HCT116 (cell line): ENCODE measurements at regions not wholly inside any gene's neighbourhood (a gene's known extent, or its start where the extent isn't known, plus 50 kb on each side); places are given as distances from the start of the nearest gene placed in this dataset.

ENCODE experiments used
- ATAC-seq: fragments of 200-7000 bp; cut with Tn5 transposase; 2 replicates; pipeline ENCODE4 v1.9.1; 2020; ENCODE audit warnings: mild to moderate bottlenecking, moderate library complexity
- BruUV-seq: library from RNA; stranded (reverse); fragments of 400-500 nt; replicated peaks from 2 replicates; lab custom pipeline; 2021; lab: Mats Ljungman, UMichigan
- CTCF ChIA-PET: fragments of 300-600 bp; sonication (Branson Sonifier 250); formaldehyde crosslinking; loops from one replicate; lab custom pipeline; 2021; ENCODE audit warnings: antibody characterized with exemption; lab: Charles Lee
- POLR2A ChIA-PET: fragments of 300-600, 350-600 bp; sonication (Branson Sonifier 250); formaldehyde crosslinking; loops from one replicate; lab custom pipeline; 2021; ENCODE audit warnings: antibody characterized with exemption; lab: Charles Lee
- RAD21 ChIA-PET, 2 experiments: fragments of 300-600 bp; sonication (Branson Sonifier 250); formaldehyde crosslinking; loops; one replicate each; lab custom pipeline; 2023; ENCODE audit warnings: low total read pairs in 2 of 2; ENCODE audit not compliant: uncharacterized antibody in 2 of 2, unreplicated experiment in 2 of 2, low non-redundant PET in 1 of 2; lab: Charles Lee
- DNase-seq: peaks from one replicate; pipeline ENCODE4 v3.0.0-alpha.2; 2010; ENCODE audit warnings: low read depth, low spot score
- H2AFZ ChIP-seq: fragments of 200-600 bp; shearing (Covaris generic), sonication (generic); 2 replicates; pipeline ENCODE4 v1.6.1; 2017; ENCODE audit warnings: low read depth, mixed run types, mixed read lengths, antibody characterized with exemption, low read length; ENCODE audit not compliant: poor library complexity, severe bottlenecking
- H3K27ac ChIP-seq: 2 replicates; pipeline ENCODE4 v1.5.1; 2012; ENCODE audit warnings: low read depth, low read length
- H3K27me3 ChIP-seq: fragments of 200-600 bp; sonication (generic); 2 replicates; pipeline ENCODE4 v1.6.1; 2016; ENCODE audit warnings: mixed run types, low read length, mixed read lengths; ENCODE audit not compliant: insufficient read depth
- H3K36me3 ChIP-seq, 2 experiments: fragments of 200-500 bp in 1 of 2; fragments of 200-600 bp in 1 of 2; sonication (Bioruptor generic) in 1 of 2; sonication (generic) in 1 of 2; 2 replicates each; pipeline versions ENCODE4 v1.5.1 to v1.6.1; 2014 to 2016; ENCODE audit warnings: low read length in 2 of 2, inconsistent platforms in 1 of 2, mixed read lengths in 1 of 2, mixed run types in 1 of 2; ENCODE audit not compliant: insufficient read depth in 2 of 2, control insufficient read depth in 1 of 2
- H3K4me1 ChIP-seq, 2 experiments: fragments of 200-600 bp in 1 of 2; sonication (generic) in 1 of 2; 2 replicates each; pipeline versions ENCODE4 v1.5.1 to v1.6.1; 2012 to 2017; ENCODE audit warnings: low read length in 2 of 2, inconsistent platforms in 1 of 2, mild to moderate bottlenecking in 1 of 2, mixed read lengths in 1 of 2, mixed run types in 1 of 2, moderate library complexity in 1 of 2; ENCODE audit not compliant: insufficient read depth in 2 of 2, control insufficient read depth in 1 of 2
- H3K4me2 ChIP-seq: fragments of 200-600 bp; sonication (generic); 2 replicates; pipeline ENCODE4 v1.6.1; 2017; ENCODE audit warnings: mixed run types, low read length, mixed read lengths
- H3K4me3 ChIP-seq, 2 experiments: fragments of 200-600 bp in 1 of 2; sonication (generic) in 1 of 2; replicated peaks in 1 of 2; 2 replicates each; pipeline ENCODE4 v1.5.1; 2011 to 2016; ENCODE audit warnings: low read length in 2 of 2, control low read depth in 1 of 2, low read depth in 1 of 2, mild to moderate bottlenecking in 1 of 2, mixed read lengths in 1 of 2, mixed run types in 1 of 2
- H3K79me2 ChIP-seq: fragments of 200-600 bp; sonication (generic); 2 replicates; pipeline ENCODE4 v1.6.1; 2017; ENCODE audit warnings: mild to moderate bottlenecking, mixed run types, low read length, moderate library complexity, mixed read lengths; ENCODE audit not compliant: insufficient read depth
- H3K9ac ChIP-seq: fragments of 200-600 bp; sonication (generic); 2 replicates; pipeline ENCODE4 v1.6.1; 2016; ENCODE audit warnings: low read length, mixed read lengths
- H3K9me2 ChIP-seq: fragments of 200-600 bp; sonication (generic), shearing (Covaris generic); 2 replicates; pipeline ENCODE4 v1.6.1; 2017; ENCODE audit warnings: mixed run types, mild to moderate bottlenecking, moderate library complexity; ENCODE audit not compliant: insufficient read depth
- H3K9me3 ChIP-seq, 2 experiments: fragments of 200-500 bp in 1 of 2; fragments of 200-600 bp in 1 of 2; sonication (Bioruptor generic) in 1 of 2; sonication (generic) in 1 of 2; 2 replicates each; pipeline ENCODE4 v1.6.1; 2014 to 2017; ENCODE audit warnings: low read length in 2 of 2, mixed read lengths in 2 of 2, inconsistent platforms in 1 of 2, low read depth in 1 of 2, mild to moderate bottlenecking in 1 of 2, mixed run types in 1 of 2, moderate library complexity in 1 of 2; ENCODE audit not compliant: control insufficient read depth in 1 of 2, insufficient read depth in 1 of 2
- H4K20me1 ChIP-seq: fragments of 200-600 bp; sonication (generic), shearing (Covaris generic); 2 replicates; pipeline ENCODE4 v1.6.1; 2017; ENCODE audit warnings: mixed run types, mild to moderate bottlenecking, moderate library complexity; ENCODE audit not compliant: insufficient read depth
- EGR1 ChIP-seq: IDR thresholded peaks from 2 replicates; pipeline ENCODE4 v1.6.1; 2012; ENCODE audit warnings: low read depth
- FOSL1 ChIP-seq: IDR thresholded peaks from 2 replicates; pipeline ENCODE4 v1.6.1; 2012; ENCODE audit warnings: low read depth
- SP1 ChIP-seq: IDR thresholded peaks from 2 replicates; pipeline ENCODE4 v1.6.1; 2012; ENCODE audit warnings: low read depth
- ZNF274 ChIP-seq: fragments of 200-500 bp; sonication (Bioruptor generic); IDR thresholded peaks from 2 replicates; pipeline ENCODE4 v1.6.1; 2014; ENCODE audit warnings: mild to moderate bottlenecking, low read depth, low read length, inconsistent platforms
- intact Hi-C: fragments of 100-400 bp; cut with micrococcal nuclease; formaldehyde crosslinking; loops from 2 replicates; pipeline ENCODE4 v1.10.0; 2022
- TF ChIP-seq, protein P1 (sequence below): IDR thresholded peaks from 2 replicates; pipeline ENCODE4 v1.6.1; 2012

DNA sequence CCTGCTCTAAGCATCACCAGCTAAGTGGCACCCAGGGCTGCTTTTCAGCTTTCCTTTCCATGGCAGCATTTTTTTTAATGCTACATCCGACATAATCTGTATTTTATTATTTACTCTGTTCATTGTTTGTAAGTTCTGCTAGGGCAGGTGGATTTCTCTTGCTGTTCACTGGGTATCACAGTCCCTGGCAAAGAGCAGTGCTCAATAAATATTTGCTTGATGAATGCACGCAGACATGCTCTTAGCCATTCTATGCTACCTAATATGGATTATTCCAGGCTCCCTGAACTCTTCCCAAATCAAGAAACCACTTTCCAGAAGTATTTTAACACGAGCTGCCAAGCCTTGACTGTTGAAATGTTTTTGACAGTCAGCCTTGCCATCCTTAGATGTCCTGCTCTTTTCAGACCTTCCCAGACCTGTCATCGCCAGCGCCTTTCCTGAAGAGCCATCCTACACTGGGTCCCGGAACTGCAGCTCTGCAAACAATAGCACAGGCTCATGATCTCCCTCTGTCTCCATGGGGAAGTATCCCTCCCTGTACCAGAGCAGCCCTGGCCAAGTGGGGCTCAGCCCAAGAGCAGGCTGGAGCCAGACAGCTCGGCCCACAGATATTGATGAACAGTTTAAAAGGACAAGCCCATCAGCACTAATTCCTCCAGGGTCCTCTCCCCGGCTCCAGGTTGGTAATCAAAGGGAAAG is 136.5 kb upstream of the CDH4 start:
- H4K20me1 ChIP-seq: no peaks in the 10 kb centered on the region
- CTCF ChIA-PET: no interaction called here
- no peak overlapping the region for H3K27ac ChIP-seq
- no peaks in the 10 kb centered on the region for H3K4me1 ChIP-seq
- BruUV-seq: no TSS peak
- H3K36me3 ChIP-seq: no peaks in the 10 kb centered on the region
- ATAC-seq (no peak), DNase-seq (no peak)
- RAD21 ChIA-PET: no interaction called here
- POLR2A ChIA-PET: no interaction called here
- H3K79me2 ChIP-seq: no peaks in the 10 kb centered on the region
- H3K4me3 ChIP-seq: no peak overlapping the region
- H3K27me3 ChIP-seq: no peaks in the 10 kb centered on the region
- H3K9me3 ChIP-seq: peaks cover 0 to 9% of the 10 kb centered on the region in 2 experiments; a peak in 2 of 4 replicates
- no peaks in the 10 kb centered on the region for H3K9me2 ChIP-seq
- H2AFZ ChIP-seq: no peak overlapping the region
- H3K9ac ChIP-seq: no peak overlapping the region
- H3K4me2 ChIP-seq: no peak overlapping the region
- no peak for TF ChIP-seq EGR1
- no peak for TF ChIP-seq SP1
- TF ChIP-seq, protein P1, sequence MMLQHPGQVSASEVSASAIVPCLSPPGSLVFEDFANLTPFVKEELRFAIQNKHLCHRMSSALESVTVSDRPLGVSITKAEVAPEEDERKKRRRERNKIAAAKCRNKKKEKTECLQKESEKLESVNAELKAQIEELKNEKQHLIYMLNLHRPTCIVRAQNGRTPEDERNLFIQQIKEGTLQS: no peak
- intact Hi-C loops: no loop called here

DNA sequence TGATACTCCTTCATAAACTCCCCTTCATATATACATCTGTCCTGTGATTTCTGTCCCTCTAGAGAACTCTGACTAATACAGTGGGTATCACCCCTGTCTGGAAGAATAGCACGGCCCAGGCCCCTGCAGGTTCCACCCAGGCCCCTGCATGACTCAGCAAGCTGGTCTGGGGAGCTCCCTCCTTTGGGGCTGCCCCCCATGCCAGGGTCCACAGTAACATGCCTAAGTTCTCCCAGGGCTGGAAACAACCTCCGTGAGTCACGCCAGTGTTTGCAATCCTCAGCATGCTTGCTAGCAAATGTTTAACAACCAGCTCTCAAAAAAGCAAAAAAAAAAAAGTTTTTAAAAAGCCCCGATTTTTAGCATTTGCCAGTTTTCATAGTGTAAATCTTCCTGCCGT is 134.3 kb upstream of the CDH4 start:
- H3K9ac ChIP-seq: no peak overlapping the region
- no peak overlapping the region for H3K27ac ChIP-seq
- no peak for ATAC-seq
- POLR2A ChIA-PET: no interaction called here
- no peaks in the 10 kb centered on the region for H3K9me2 ChIP-seq
- no peaks in the 10 kb centered on the region for H4K20me1 ChIP-seq
- DNase-seq: no peak
- no peaks in the 10 kb centered on the region for H3K27me3 ChIP-seq
- H2AFZ ChIP-seq: no peak overlapping the region
- CTCF ChIA-PET: no interaction called here
- TF ChIP-seq ZNF274: no peak
- no peak for TF ChIP-seq FOSL1
- TF ChIP-seq, all 23 proteins: peak for 0
- Histone ChIP-seq H3K36me3 (no peaks in the 10 kb centered on the region), H3K9me3 (peaks cover 0 to 12% of the 10 kb centered on the region in 2 experiments; a peak in 2 of 4 replicates), H3K4me1 (no peaks in the 10 kb centered on the region), H3K4me2 (no peak overlapping the region), H3K4me3 (no peak overlapping the region), H3K79me2 (no peaks in the 10 kb centered on the region)
- BruUV-seq: no TSS peak
- RAD21 ChIA-PET: no interaction called here
- intact Hi-C loops: no loop called here
